Hematopoietic multipotent progenitor cell treated with erythropoietin and hydrocortisone succinate and interleukin-3 and kit ligand, for 17 days (in vitro differentiated cells): ENCODE measurements at regions not wholly inside any gene's neighbourhood (a gene's known extent, or its start where the extent isn't known, plus 50 kb on each side); places are given as distances from the start of the nearest gene placed in this dataset.

ENCODE experiments used
- DNase-seq: peaks from one replicate; pipeline ENCODE4 v3.0.0-alpha.2; 2015; ENCODE audit warnings: low spot score

- no peak for DNase-seq
Measured at GRCh38 chr14:85279407-85279806, 250.5 kb upstream of the FLRT2 start.

GRCh38 chr14:85280074-85280473, 249.9 kb upstream of the FLRT2 start:
- DNase-seq = no peak

- DNase-seq = no peak
Measured at GRCh38 chr14:85281921-85282320, 248.0 kb upstream of the FLRT2 start.

GRCh38 chr14:85288041-85288440, 241.9 kb upstream of the FLRT2 start:
- no peak for DNase-seq

- no peak for DNase-seq
Measured at GRCh38 chr14:85291731-85292130, 238.2 kb upstream of the FLRT2 start.

- DNase-seq = no peak
Measured at GRCh38 chr14:85293612-85294234, 236.2 kb upstream of the FLRT2 start.

- DNase-seq = no peak
Measured at GRCh38 chr14:85295318-85295717, 234.6 kb upstream of the FLRT2 start.

GRCh38 chr14:85296456-85297210, 233.3 kb upstream of the FLRT2 start:
- DNase-seq = no peak

- no peak for DNase-seq
Measured at GRCh38 chr14:85300107-85300506, 229.8 kb upstream of the FLRT2 start.

- DNase-seq = no peak
Measured at GRCh38 chr14:85301506-85301905, 228.4 kb upstream of the FLRT2 start.

- DNase-seq = no peak
Measured at GRCh38 chr14:85306024-85306423, 223.9 kb upstream of the FLRT2 start.

- no peak for DNase-seq
Measured at GRCh38 chr14:85308531-85309300, 221.2 kb upstream of the FLRT2 start.

- DNase-seq = no peak
Measured at GRCh38 chr14:85310491-85311272, 219.3 kb upstream of the FLRT2 start.

GRCh38 chr14:85313560-85314207, 216.3 kb upstream of the FLRT2 start:
- DNase-seq = no peak

- no peak for DNase-seq
Measured at GRCh38 chr14:85315290-85315689, 214.7 kb upstream of the FLRT2 start.

- DNase-seq = no peak
Measured at GRCh38 chr14:85315733-85316290, 214.1 kb upstream of the FLRT2 start.

GRCh38 chr14:85316701-85317410, 213.1 kb upstream of the FLRT2 start:
- DNase-seq = no peak

GRCh38 chr14:85317491-85318021, 212.4 kb upstream of the FLRT2 start:
- DNase-seq = no peak

GRCh38 chr14:85319101-85319500, 210.8 kb upstream of the FLRT2 start:
- no peak for DNase-seq

- DNase-seq = no peak
Measured at GRCh38 chr14:85319998-85320630, 209.8 kb upstream of the FLRT2 start.
